ENCODE measurements at regions not wholly inside any gene's neighbourhood (a gene's known extent, or its start where the extent isn't known, plus 50 kb on each side); places are given as distances from the start of the nearest gene placed in this dataset.

GRCh38 chr12:19910681-19911080 lies 457.7 kb upstream of the PDE3A start:
- Histone ChIP-seq H3K4me3 (no peak overlapping the region), H3K27me3 (ENCODE audit: control insufficient read depth in 2 of 2, insufficient read depth in 2 of 2, low read length in 2 of 2) (no peaks in the 10 kb centered on the region), H2AFZ (ENCODE audit: low read depth, low read length) (no peak overlapping the region), H3K9ac (ENCODE audit: insufficient read depth in 1 of 2, low read depth in 2 of 2, low read length in 2 of 2) (no peak overlapping the region), H3K36me3 (ENCODE audit: control insufficient read depth, insufficient read depth, low read length) (no peaks in the 10 kb centered on the region), H3K9me3 (replicated peaks; ENCODE audit: control insufficient read depth, insufficient read depth, low read depth, low read length) (no peaks in the 10 kb centered on the region), H3K4me2 (ENCODE audit: insufficient read depth, low read length) (no peak overlapping the region), H3K9me1 (ENCODE audit: control insufficient read depth, insufficient read depth, low read length) (no peaks in the 10 kb centered on the region), H4K20me1 (replicated peaks; ENCODE audit: control insufficient read depth, insufficient read depth, low read length) (no peaks in the 10 kb centered on the region), H3K27ac (ENCODE audit: extremely low read depth, low read depth, low read length) (no peak overlapping the region), H3K79me2 (ENCODE audit: control insufficient read depth, insufficient read depth, low read length) (no peaks in the 10 kb centered on the region), H3K4me1 (replicated peaks in 1 of 2; ENCODE audit: control insufficient read depth in 2 of 2, insufficient read depth in 2 of 2, low read length in 2 of 2) (no peaks in the 10 kb centered on the region)
- FAIRE-seq = no peak
- in situ Hi-C loops (cut with MboI) = no loop called here
- intact Hi-C loops (cut with micrococcal nuclease) = no loop called here
- no peak for ATAC-seq
- CTCF ChIA-PET (ENCODE audit: low intra/inter-chr PET ratio) = no interaction called here
- DNase-seq (ENCODE audit: extremely low read depth in 1 of 4, low spot score in 3 of 4) = no peak
- 6% methylated on average over 3 of the region's 3 CpGs for WGBS (ENCODE audit: insufficient coverage, low coverage, missing lambda C conversion rate)
- POLR2A ChIA-PET = no interaction called here
- no peak for TF ChIP-seq TSHZ1 (CRISPR knock-in tag; IDR thresholded peaks at IDR 0.05)
- TF ChIP-seq NCOA4 (IDR thresholded peaks at IDR 0.05; ENCODE audit: partially characterized antibody) = no peak
- no peak for TF ChIP-seq KDM1A (IDR thresholded peaks at IDR 0.05)
- no peak for TF ChIP-seq TSC22D4 (tag; IDR thresholded peaks at IDR 0.05)
- no peak for TF ChIP-seq CHD4 (IDR thresholded peaks at IDR 0.05; ENCODE audit: insufficient read depth, insufficient replicate concordance, low read depth, low read length, poor library complexity, severe bottlenecking)
- no peak for TF ChIP-seq IRF2 (CRISPR knock-in tag; IDR thresholded peaks at IDR 0.05)
- no peak for TF ChIP-seq MEF2A (IDR thresholded peaks at IDR 0.05; ENCODE audit: control insufficient read depth, low read depth, low read length)
- TF ChIP-seq BRF1 (IDR thresholded peaks at IDR 0.05; ENCODE audit: borderline replicate concordance, extremely low read depth, insufficient read length) = no peak
- no peak for TF ChIP-seq KAT7 (CRISPR knock-in tag; IDR thresholded peaks at IDR 0.05; ENCODE audit: borderline replicate concordance)
- BruUV-seq (replicated peaks) = no TSS peak

Data from K562 (cell line).